HFF-Myc (cell line): ENCODE measurements at regions not wholly inside any gene's neighbourhood (a gene's known extent, or its start where the extent isn't known, plus 50 kb on each side); places are given as distances from the start of the nearest gene placed in this dataset.
A peak's percentile ranks its signal among the peaks of the same experiment; 100 is the strongest.

Experiments
- DNase-seq: peaks from one replicate; pipeline ENCODE4 v3.0.0-alpha.2; 2011; ENCODE audit warnings: low read depth; ENCODE audit errors: extremely low read depth
- H3K4me3 ChIP-seq: replicated peaks from 2 replicates; pipeline ENCODE4 v1.5.1; 2011; ENCODE audit warnings: low read depth, mild to moderate bottlenecking, control low read depth, low read length
- CTCF ChIP-seq: IDR thresholded peaks from 2 replicates; pipeline ENCODE4 v1.5.1; 2012; ENCODE audit warnings: mild to moderate bottlenecking, low read depth, low read length, control low read depth; ENCODE audit errors: missing control alignments

GRCh38 chr11:69880826-69881445 lies 61.7 kb upstream of the FGF3 start:
- TF ChIP-seq CTCF = no peak
- DNase-seq = no peak

GRCh38 chr11:69881467-69882269 lies 62.5 kb upstream of the FGF3 start:
- peak; percentile 16 for TF ChIP-seq CTCF
- no peak for DNase-seq
- H3K4me3 ChIP-seq = no peak overlapping the region

More at GRCh38 chr11:69880826-69881445, 61.7 kb upstream of the FGF3 start:
- no peak overlapping the region for H3K4me3 ChIP-seq

- no peak for TF ChIP-seq CTCF
- H3K4me3 ChIP-seq = no peak overlapping the region
- DNase-seq = no peak
Observed at GRCh38 chr11:69882270-69882608, 63.0 kb upstream of the FGF3 start.

- no peak for DNase-seq
- H3K4me3 ChIP-seq = no peak overlapping the region
- no peak for TF ChIP-seq CTCF
Observed at GRCh38 chr11:69883292-69884255, 64.4 kb upstream of the FGF3 start.

- DNase-seq = no peak
- TF ChIP-seq CTCF = no peak
- H3K4me3 ChIP-seq = no peak overlapping the region
Observed at GRCh38 chr11:69884286-69884685, 65.1 kb upstream of the FGF3 start.

GRCh38 chr11:69884751-69885150 lies 65.5 kb upstream of the FGF3 start:
- no peak for DNase-seq
- no peak overlapping the region for H3K4me3 ChIP-seq
- no peak for TF ChIP-seq CTCF
